PC-9 (cell line): ENCODE measurements at regions not wholly inside any gene's neighbourhood (a gene's known extent, or its start where the extent isn't known, plus 50 kb on each side); places are given as distances from the start of the nearest gene placed in this dataset.

ENCODE experiments used
- BruUV-seq: library from RNA; stranded (reverse); fragments of 400-500 nt; replicated peaks from 2 replicates; lab custom pipeline; 2021; lab: Mats Ljungman, UMichigan
- CTCF ChIA-PET: fragments of 300-600 bp; sonication (Branson Sonifier 250); formaldehyde crosslinking; loops from one replicate; lab custom pipeline; 2022; ENCODE audit warnings: antibody characterized with exemption; lab: Charles Lee
- POLR2A ChIA-PET: fragments of 300-600 bp; sonication (Branson Sonifier 250); formaldehyde crosslinking; loops from one replicate; lab custom pipeline; 2022; ENCODE audit warnings: antibody characterized with exemption; ENCODE audit not compliant: unreplicated experiment; lab: Charles Lee
- DNase-seq, 2 experiments: peaks; one replicate each; pipeline versions ENCODE4 v3.0.0 to v3.0.0-alpha.2; 2015 to 2022; ENCODE audit warnings: mixed read lengths in 1 of 2
- H2AFZ ChIP-seq: fragments of 200-600 bp; sonication (generic); 2 replicates; pipeline ENCODE4 v1.8.1; 2017; ENCODE audit warnings: antibody characterized with exemption
- H3F3A ChIP-seq: fragments of 200-600 bp; sonication (generic); 2 replicates; pipeline ENCODE4 v1.8.1; 2017; ENCODE audit warnings: antibody characterized with exemption, mild to moderate bottlenecking, low read depth; ENCODE audit not compliant: insufficient read depth
- H3K27ac ChIP-seq: fragments of 200-600 bp; sonication (generic); 2 replicates; pipeline ENCODE4 v1.6.1; 2016; ENCODE audit warnings: mixed run types
- H3K27me3 ChIP-seq: fragments of 200-600 bp; sonication (generic); 2 replicates; pipeline ENCODE4 v1.6.1; 2016; ENCODE audit warnings: low read depth, mixed run types; ENCODE audit not compliant: insufficient read depth
- H3K36me3 ChIP-seq: fragments of 200-600 bp; sonication (generic); 2 replicates; pipeline ENCODE4 v1.6.1; 2016; ENCODE audit warnings: low read depth, mixed run types
- H3K4me1 ChIP-seq: fragments of 200-600 bp; sonication (generic); replicated peaks from 2 replicates; pipeline ENCODE4 v1.6.1; 2016; ENCODE audit warnings: mixed run types; ENCODE audit not compliant: insufficient read depth
- H3K4me2 ChIP-seq: fragments of 200-600 bp; sonication (generic); 2 replicates; pipeline ENCODE4 v1.6.1; 2017; ENCODE audit warnings: mixed run types
- H3K4me3 ChIP-seq: fragments of 200-600 bp; sonication (generic); 2 replicates; pipeline ENCODE4 v1.6.1; 2016; ENCODE audit warnings: mixed run types
- H3K79me2 ChIP-seq: fragments of 200-600 bp; sonication (generic); 2 replicates; pipeline ENCODE4 v1.6.1; 2017; ENCODE audit warnings: low read depth, mixed run types
- H3K9me2 ChIP-seq: fragments of 200-600 bp; sonication (generic); 2 replicates; pipeline ENCODE4 v1.8.1; 2017; ENCODE audit warnings: mild to moderate bottlenecking; ENCODE audit not compliant: insufficient read depth
- H3K9me3 ChIP-seq: fragments of 200-600 bp; sonication (generic); 2 replicates; pipeline ENCODE4 v1.8.1; 2016; ENCODE audit warnings: low read depth; ENCODE audit not compliant: insufficient read depth
- H4K20me1 ChIP-seq: fragments of 200-600 bp; sonication (generic); 2 replicates; pipeline ENCODE4 v1.8.1; 2017; ENCODE audit not compliant: insufficient read depth
- CTCF ChIP-seq: fragments of 200-600 bp; sonication (generic); conservative IDR thresholded peaks from 2 replicates; pipeline ENCODE4 v1.6.1; 2017; ENCODE audit warnings: mixed run types, antibody characterized with exemption, mild to moderate bottlenecking, moderate library complexity
- EZH2 ChIP-seq: fragments of 200-600 bp; sonication (generic); IDR thresholded peaks from 2 replicates; pipeline ENCODE4 v1.8.0; 2017; ENCODE audit warnings: antibody characterized with exemption, low read depth
- intact Hi-C: fragments of 100-400 bp; cut with micrococcal nuclease; formaldehyde crosslinking; loops from one replicate; pipeline ENCODE4 v1.10.0; 2022; ENCODE audit not compliant: unreplicated experiment

DNA sequence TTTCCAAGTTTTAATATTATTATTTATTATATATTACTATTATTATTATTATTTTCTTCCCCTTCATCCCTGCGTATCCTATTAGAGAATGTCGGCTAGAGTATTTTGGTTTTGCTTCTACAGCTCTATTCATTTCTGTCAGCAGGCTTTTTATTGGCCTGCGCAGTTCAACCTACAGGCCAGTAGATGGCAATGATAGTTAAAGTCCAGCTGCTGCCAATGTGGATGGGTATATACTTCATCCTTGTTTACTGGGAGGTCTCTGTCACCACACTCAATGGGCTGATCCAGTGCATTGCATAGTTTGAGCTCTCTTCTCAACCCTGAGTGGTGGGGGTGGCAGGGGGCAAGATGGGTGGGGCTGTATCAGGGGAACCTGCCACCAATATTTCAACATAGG is 799.8 kb downstream of the NSUN3 start:
- Histone ChIP-seq H4K20me1 (no peaks in the 10 kb centered on the region), H2AFZ (no peak overlapping the region), H3K4me2 (no peak overlapping the region), H3K79me2 (no peaks in the 10 kb centered on the region), H3K27ac (no peak overlapping the region), H3F3A (no peaks in the 10 kb centered on the region), H3K36me3 (no peaks in the 10 kb centered on the region), H3K27me3 (no peaks in the 10 kb centered on the region), H3K4me3 (no peak overlapping the region), H3K9me2 (no peaks in the 10 kb centered on the region), H3K9me3 (0 out of 2 replicates have a peak, but pooled peaks cover 6% of the 10 kb centered on the region), H3K4me1 (no peaks in the 10 kb centered on the region)
- no TSS peak for BruUV-seq
- ChIA-PET POLR2A (no interaction called here), CTCF (interaction anchor here (0.6 kb wide), 1 partner anchor 10 kb away, joined by 3 read pairs; no protein-coding TSS in a partner anchor)
- DNase-seq, result no peak
- intact Hi-C loops, result no loop called here
- no peak for TF ChIP-seq EZH2
- peak; percentile 77 for TF ChIP-seq CTCF

DNA sequence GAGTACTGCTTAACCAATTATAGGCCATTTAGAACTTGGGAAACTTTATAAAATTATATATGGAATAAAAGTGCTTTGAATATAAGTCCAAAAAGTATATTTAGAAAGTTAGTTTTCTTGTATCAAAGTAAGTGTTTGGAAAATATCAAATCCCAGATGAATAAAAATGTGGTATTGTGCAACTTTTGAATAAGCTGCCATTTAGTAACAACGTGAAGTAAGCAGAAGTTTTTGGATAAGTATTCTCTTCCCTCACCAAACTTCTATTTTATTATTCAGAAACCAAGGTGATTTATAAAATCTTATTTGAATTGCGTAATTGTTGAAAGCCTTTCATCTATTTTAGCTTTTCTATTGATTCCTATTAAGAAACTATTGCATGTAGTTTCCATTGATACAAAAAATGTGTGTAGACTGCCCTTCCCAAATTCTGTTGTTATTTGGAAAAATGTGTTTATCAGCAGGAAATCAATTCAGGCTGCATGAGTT is 806.2 kb downstream of the NSUN3 start:
- no peak overlapping the region for H3K4me2 ChIP-seq
- no peaks in the 10 kb centered on the region for H3K79me2 ChIP-seq
- H3K9me2 ChIP-seq, result no peaks in the 10 kb centered on the region
- intact Hi-C loops, result no loop called here
- H3K36me3 ChIP-seq, result no peaks in the 10 kb centered on the region
- H3K9me3 ChIP-seq, result no peaks in the 10 kb centered on the region
- no peak overlapping the region for H3K27ac ChIP-seq
- no peaks in the 10 kb centered on the region for H3K4me1 ChIP-seq
- no TSS peak for BruUV-seq
- H3K27me3 ChIP-seq, result no peaks in the 10 kb centered on the region
- TF ChIP-seq EZH2 (no peak), CTCF (no peak)
- no peak overlapping the region for H3K4me3 ChIP-seq
- no peak overlapping the region for H2AFZ ChIP-seq
- ChIA-PET POLR2A (no interaction called here), CTCF (no interaction called here)
- no peaks in the 10 kb centered on the region for H4K20me1 ChIP-seq
- DNase-seq, result no peak
- no peaks in the 10 kb centered on the region for H3F3A ChIP-seq

DNA sequence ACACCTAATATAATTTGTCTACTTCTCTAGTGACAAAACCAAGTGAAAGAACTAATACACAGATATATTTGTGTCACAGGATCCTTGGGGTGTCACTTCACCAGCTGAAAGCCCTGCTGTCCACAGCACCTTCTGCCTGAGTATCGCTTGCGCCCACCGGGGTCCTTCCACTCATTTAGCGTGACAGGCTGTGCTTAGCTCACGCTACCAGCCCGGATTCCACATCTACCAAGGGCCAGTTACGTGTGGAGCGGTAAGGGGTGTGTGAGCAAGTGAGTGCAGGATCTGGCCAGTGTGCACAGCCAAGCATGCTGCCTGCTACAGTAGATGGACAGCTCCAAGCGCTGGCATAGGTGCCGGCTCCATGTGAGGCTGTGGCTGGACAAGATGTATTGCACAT is 810.9 kb downstream of the NSUN3 start:
- intact Hi-C loops, result no loop called here

More for the DNA sequence above, 810.9 kb downstream of the NSUN3 start:
- H3K79me2 ChIP-seq, result no peaks in the 10 kb centered on the region
- H3K4me2 ChIP-seq, result no peak overlapping the region
- ChIA-PET CTCF (no interaction called here), POLR2A (no interaction called here)
- DNase-seq, result no peak
- no peaks in the 10 kb centered on the region for H4K20me1 ChIP-seq
- no peaks in the 10 kb centered on the region for H3K27me3 ChIP-seq
- BruUV-seq, result no TSS peak
- H3F3A ChIP-seq, result no peaks in the 10 kb centered on the region
- no peak overlapping the region for H3K4me3 ChIP-seq
- H2AFZ ChIP-seq, result no peak overlapping the region
- H3K36me3 ChIP-seq, result no peaks in the 10 kb centered on the region
- H3K4me1 ChIP-seq, result no peaks in the 10 kb centered on the region
- no peak overlapping the region for H3K27ac ChIP-seq
- H3K9me3 ChIP-seq, result no peaks in the 10 kb centered on the region
- H3K9me2 ChIP-seq, result no peaks in the 10 kb centered on the region
- no peak for TF ChIP-seq CTCF
- no peak for TF ChIP-seq EZH2
